ENCODE measurements at regions not wholly inside any gene's neighbourhood (a gene's known extent, or its start where the extent isn't known, plus 50 kb on each side); places are given as distances from the start of the nearest gene placed in this dataset.

DNA sequence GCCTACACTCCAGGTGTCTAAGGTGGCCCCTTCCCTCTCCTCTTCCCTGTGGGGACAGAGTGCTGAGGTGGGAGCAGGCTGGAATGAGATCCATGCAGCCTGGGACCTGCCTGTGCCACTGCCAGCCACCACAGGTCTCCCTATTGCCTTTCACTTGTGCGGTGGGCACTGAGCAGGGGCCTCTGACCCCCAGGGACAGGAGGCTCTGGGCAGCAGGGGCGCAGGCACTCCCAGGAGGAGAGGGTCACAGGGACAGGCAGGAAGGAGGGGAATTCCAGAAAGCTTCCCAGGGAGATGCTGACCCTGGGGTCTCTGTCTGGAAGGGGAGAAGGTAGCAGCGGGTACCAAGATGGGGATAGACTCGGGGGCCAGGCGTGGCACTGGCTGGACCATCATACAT lies 228.5 kb upstream of the B3GAT1 start:
- DNase-seq: no peak
- H3K9ac ChIP-seq (ENCODE audit: low read length in 3 of 3): no peak overlapping the region
- H3K4me1 ChIP-seq (ENCODE audit: control insufficient read depth in 2 of 3, insufficient read depth in 2 of 3, low read depth in 1 of 3, low read length in 3 of 3): no peaks in the 10 kb centered on the region
- no peak overlapping the region for H3K4me3 ChIP-seq (ENCODE audit: low read length in 3 of 3)
- TF ChIP-seq, protein P1, sequence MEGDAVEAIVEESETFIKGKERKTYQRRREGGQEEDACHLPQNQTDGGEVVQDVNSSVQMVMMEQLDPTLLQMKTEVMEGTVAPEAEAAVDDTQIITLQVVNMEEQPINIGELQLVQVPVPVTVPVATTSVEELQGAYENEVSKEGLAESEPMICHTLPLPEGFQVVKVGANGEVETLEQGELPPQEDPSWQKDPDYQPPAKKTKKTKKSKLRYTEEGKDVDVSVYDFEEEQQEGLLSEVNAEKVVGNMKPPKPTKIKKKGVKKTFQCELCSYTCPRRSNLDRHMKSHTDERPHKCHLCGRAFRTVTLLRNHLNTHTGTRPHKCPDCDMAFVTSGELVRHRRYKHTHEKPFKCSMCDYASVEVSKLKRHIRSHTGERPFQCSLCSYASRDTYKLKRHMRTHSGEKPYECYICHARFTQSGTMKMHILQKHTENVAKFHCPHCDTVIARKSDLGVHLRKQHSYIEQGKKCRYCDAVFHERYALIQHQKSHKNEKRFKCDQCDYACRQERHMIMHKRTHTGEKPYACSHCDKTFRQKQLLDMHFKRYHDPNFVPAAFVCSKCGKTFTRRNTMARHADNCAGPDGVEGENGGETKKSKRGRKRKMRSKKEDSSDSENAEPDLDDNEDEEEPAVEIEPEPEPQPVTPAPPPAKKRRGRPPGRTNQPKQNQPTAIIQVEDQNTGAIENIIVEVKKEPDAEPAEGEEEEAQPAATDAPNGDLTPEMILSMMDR (IDR thresholded peaks at IDR 0.05; ENCODE audit: borderline replicate concordance, extremely low read depth, insufficient read depth): no peak
- no peaks in the 10 kb centered on the region for H3K36me3 ChIP-seq (ENCODE audit: control insufficient read depth in 2 of 3, insufficient read depth in 3 of 3, low read length in 3 of 3)
- intact Hi-C loops (cut with DNase I): no loop called here
- peaks cover 2% of the 10 kb centered on the region for H3K27me3 ChIP-seq (ENCODE audit: control insufficient read depth, insufficient read depth, low read length)
- no peak overlapping the region for H3K27ac ChIP-seq (ENCODE audit: low read depth in 2 of 2, low read length in 2 of 2)
- FAIRE-seq: no peak
- H3K9me3 ChIP-seq (ENCODE audit: control insufficient read depth in 2 of 3, insufficient read depth in 1 of 3, low read length in 3 of 3): no peaks in the 10 kb centered on the region

DNA sequence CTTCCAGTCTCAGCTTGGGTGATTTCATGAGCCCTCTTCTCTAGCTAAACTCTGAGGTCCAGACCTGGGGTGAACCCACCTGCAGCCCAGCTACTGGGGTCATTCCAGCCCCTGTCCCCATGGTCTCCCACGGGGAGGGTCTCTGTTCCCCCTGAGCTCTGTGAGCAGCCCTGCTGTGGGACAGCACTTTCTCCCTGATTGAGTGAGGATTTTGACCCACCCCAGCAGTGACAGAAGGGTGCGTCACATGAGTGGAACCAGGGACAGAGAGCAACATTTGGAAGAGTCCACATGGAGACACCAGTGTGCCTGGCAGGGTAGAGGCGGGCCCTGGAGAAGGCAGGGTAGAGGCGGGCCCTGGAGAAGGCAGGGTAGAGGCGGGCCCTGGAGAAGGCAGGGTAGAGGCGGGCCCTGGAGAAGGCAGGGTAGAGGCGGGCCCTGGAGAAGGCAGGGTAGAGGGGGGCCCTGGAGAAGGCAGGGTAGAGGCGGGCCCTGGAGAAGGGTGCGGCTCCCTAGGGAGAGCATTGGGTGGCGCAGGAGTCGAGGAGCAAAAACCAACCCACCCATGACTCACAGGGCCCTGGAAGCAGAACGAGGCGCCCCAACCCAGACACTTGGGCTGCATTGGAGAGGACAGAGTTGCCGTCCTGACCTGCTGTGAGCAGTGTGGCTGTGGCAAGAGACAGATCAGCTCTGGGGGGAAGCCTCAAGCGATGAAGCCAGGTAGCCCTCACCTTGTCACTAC lies 227.7 kb upstream of the B3GAT1 start:
- Histone ChIP-seq H3K36me3 (ENCODE audit: control insufficient read depth in 2 of 3, insufficient read depth in 3 of 3, low read length in 3 of 3) (no peaks in the 10 kb centered on the region), H3K4me3 (ENCODE audit: low read length in 3 of 3) (no peak overlapping the region), H3K4me1 (ENCODE audit: control insufficient read depth in 2 of 3, insufficient read depth in 2 of 3, low read depth in 1 of 3, low read length in 3 of 3) (no peaks in the 10 kb centered on the region), H3K9ac (ENCODE audit: low read length in 3 of 3) (no peak overlapping the region), H3K9me3 (ENCODE audit: control insufficient read depth in 2 of 3, insufficient read depth in 1 of 3, low read length in 3 of 3) (no peaks in the 10 kb centered on the region), H3K27me3 (ENCODE audit: control insufficient read depth, insufficient read depth, low read length) (peaks cover 2% of the 10 kb centered on the region), H3K27ac (ENCODE audit: low read depth in 2 of 2, low read length in 2 of 2) (no peak overlapping the region)
- DNase-seq (no peak), FAIRE-seq (no peak)
- intact Hi-C loops (cut with DNase I): no loop called here
- TF ChIP-seq, protein P1 (IDR thresholded peaks at IDR 0.05; ENCODE audit: borderline replicate concordance, extremely low read depth, insufficient read depth): no peak

DNA sequence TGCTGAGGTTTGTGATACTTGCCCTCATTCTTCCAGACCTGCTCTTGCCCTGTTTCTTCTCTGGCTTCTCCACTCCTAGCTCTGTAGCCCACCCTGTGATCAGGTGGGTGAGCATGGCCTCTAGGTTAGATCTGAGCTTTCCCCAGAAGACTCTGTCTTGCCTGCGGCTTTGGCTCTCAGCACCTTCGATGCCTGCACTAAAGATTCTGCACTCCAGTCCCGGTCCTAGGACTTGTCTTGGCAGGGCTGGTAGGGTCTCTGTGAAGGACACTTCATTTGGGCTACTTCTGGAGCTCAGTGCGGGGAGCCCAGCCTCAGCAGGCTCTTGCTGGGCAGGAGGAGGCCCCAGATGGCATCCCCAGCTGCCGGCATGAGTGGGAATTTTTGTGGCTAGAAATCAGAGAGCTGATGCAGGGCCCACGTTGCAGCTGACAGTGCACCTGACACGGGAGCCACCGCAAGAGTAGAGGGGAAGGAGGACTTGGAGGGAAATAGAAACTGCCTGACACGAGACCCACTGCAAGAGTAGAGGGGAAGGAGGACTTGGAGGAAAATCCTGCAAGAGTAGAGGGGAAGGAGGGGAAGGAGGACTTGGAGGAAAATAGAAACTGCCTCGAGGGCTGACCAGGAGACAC lies 226.9 kb upstream of the B3GAT1 start:
- DNase-seq (no peak), FAIRE-seq (no peak)

More for the DNA sequence above, 226.9 kb upstream of the B3GAT1 start:
- intact Hi-C loops (cut with DNase I): no loop called here
- Histone ChIP-seq H3K9ac (ENCODE audit: low read length in 3 of 3) (no peak overlapping the region), H3K36me3 (ENCODE audit: control insufficient read depth in 2 of 3, insufficient read depth in 3 of 3, low read length in 3 of 3) (no peaks in the 10 kb centered on the region), H3K27me3 (ENCODE audit: control insufficient read depth, insufficient read depth, low read length) (peaks cover 2% of the 10 kb centered on the region), H3K27ac (ENCODE audit: low read depth in 2 of 2, low read length in 2 of 2) (no peak overlapping the region), H3K4me3 (ENCODE audit: low read length in 3 of 3) (no peak overlapping the region), H3K4me1 (ENCODE audit: control insufficient read depth in 2 of 3, insufficient read depth in 2 of 3, low read depth in 1 of 3, low read length in 3 of 3) (no peaks in the 10 kb centered on the region), H3K9me3 (ENCODE audit: control insufficient read depth in 2 of 3, insufficient read depth in 1 of 3, low read length in 3 of 3) (no peaks in the 10 kb centered on the region)
- TF ChIP-seq, protein P1 (IDR thresholded peaks at IDR 0.05; ENCODE audit: borderline replicate concordance, extremely low read depth, insufficient read depth): no peak
